Mucosa of descending colon (tissue), 3 donors: ENCODE measurements at regions not wholly inside any gene's neighbourhood (a gene's known extent, or its start where the extent isn't known, plus 50 kb on each side); places are given as distances from the start of the nearest gene placed in this dataset.

Source experiments
- ATAC-seq: fragments of 200-7000 bp; cut with Tn5 transposase; one replicate; pipeline ENCODE4 v1.9.1; 2020; ENCODE audit warnings: mild to moderate bottlenecking, moderate library complexity
- DNase-seq, 3 donors: peaks; one replicate each; pipeline ENCODE4 v3.0.0-alpha.2; 2020
- H3K36me3 ChIP-seq: fragments of 200-600 bp; one replicate; pipeline ENCODE4 v1.8.0; 2021; ENCODE audit warnings: low read depth, mild to moderate bottlenecking
- H3K4me1 ChIP-seq: fragments of 200-600 bp; one replicate; pipeline ENCODE4 v1.8.0; 2021; ENCODE audit warnings: low read depth, mild to moderate bottlenecking
- H3K4me3 ChIP-seq: fragments of 200-600 bp; one replicate; pipeline ENCODE4 v1.8.0; 2021; ENCODE audit warnings: mild to moderate bottlenecking
- H3K9me3 ChIP-seq: fragments of 200-600 bp; one replicate; pipeline ENCODE4 v1.8.0; 2021; ENCODE audit warnings: mild to moderate bottlenecking
- CTCF ChIP-seq: fragments of 200-600 bp; IDR thresholded peaks from one replicate; pipeline ENCODE4 v1.8.0; 2022; ENCODE audit warnings: antibody characterized with exemption, mild to moderate bottlenecking
- intact Hi-C, 2 donors: fragments of 100-400 bp; cut with DNase I in 1 of 2; cut with micrococcal nuclease in 1 of 2; formaldehyde crosslinking; loops; one replicate each; pipeline versions ENCODE4 v1.11.0 to v1.11.1; 2022; cut with DNase I, micrococcal nuclease
- donor health status: DM: no; HTN: no; CAD: no; lungs with moderate emphysema.
- donor health status: DM: no; HTN: no; CAD: no.
- donor health status: DM: no; HTN: yes; CAD: no.

GRCh38 chr15:36232491-36232890 is 346.9 kb upstream of the CDIN1 start:
- TF ChIP-seq CTCF = no peak
- no peak overlapping the region for H3K4me3 ChIP-seq
- intact Hi-C loops = no loop called here
- H3K9me3 ChIP-seq = no peaks in the 10 kb centered on the region
- DNase-seq = no peak
- no peak for ATAC-seq
- no peaks in the 10 kb centered on the region for H3K4me1 ChIP-seq
- no peaks in the 10 kb centered on the region for H3K36me3 ChIP-seq

- H3K4me1 ChIP-seq = no peaks in the 10 kb centered on the region
- DNase-seq (no peak), ATAC-seq (no peak)
- no peaks in the 10 kb centered on the region for H3K9me3 ChIP-seq
- no peak for TF ChIP-seq CTCF
- H3K4me3 ChIP-seq = no peak overlapping the region
- H3K36me3 ChIP-seq = no peaks in the 10 kb centered on the region
- intact Hi-C loops = no loop called here
Measured at GRCh38 chr15:36234743-36235142, 344.7 kb upstream of the CDIN1 start.

GRCh38 chr15:36235173-36235572 is 344.3 kb upstream of the CDIN1 start:
- intact Hi-C loops = no loop called here
- no peak for TF ChIP-seq CTCF
- Histone ChIP-seq H3K4me1 (no peaks in the 10 kb centered on the region), H3K4me3 (no peak overlapping the region), H3K9me3 (no peaks in the 10 kb centered on the region), H3K36me3 (no peaks in the 10 kb centered on the region)
- ATAC-seq (no peak), DNase-seq (no peak)

- no peaks in the 10 kb centered on the region for H3K9me3 ChIP-seq
- H3K4me1 ChIP-seq = no peaks in the 10 kb centered on the region
- DNase-seq = no peak
- H3K36me3 ChIP-seq = no peaks in the 10 kb centered on the region
- no peak overlapping the region for H3K4me3 ChIP-seq
- no peak for TF ChIP-seq CTCF
- no peak for ATAC-seq
- intact Hi-C loops = no loop called here
Measured at GRCh38 chr15:36239509-36239908, 339.9 kb upstream of the CDIN1 start.

GRCh38 chr15:36251450-36251849 is 328.0 kb upstream of the CDIN1 start:
- DNase-seq (no peak), ATAC-seq (no peak)
- no peaks in the 10 kb centered on the region for H3K4me1 ChIP-seq
- no peaks in the 10 kb centered on the region for H3K9me3 ChIP-seq
- intact Hi-C loops = no loop called here
- no peak for TF ChIP-seq CTCF
- H3K4me3 ChIP-seq = no peak overlapping the region
- H3K36me3 ChIP-seq = no peaks in the 10 kb centered on the region

GRCh38 chr15:36252146-36252711 is 327.2 kb upstream of the CDIN1 start:
- no peak overlapping the region for H3K4me3 ChIP-seq
- DNase-seq (no peak), ATAC-seq (no peak)
- intact Hi-C loops = no loop called here
- no peaks in the 10 kb centered on the region for H3K9me3 ChIP-seq
- no peaks in the 10 kb centered on the region for H3K4me1 ChIP-seq
- no peaks in the 10 kb centered on the region for H3K36me3 ChIP-seq
- TF ChIP-seq CTCF = no peak
